HCT116 (cell line): ENCODE measurements at regions not wholly inside any gene's neighbourhood (a gene's known extent, or its start where the extent isn't known, plus 50 kb on each side); places are given as distances from the start of the nearest gene placed in this dataset.

Source experiments
- CEBPB ChIP-seq: IDR thresholded peaks from 2 replicates; pipeline ENCODE4 v1.6.1; 2012; ENCODE audit warnings: low read depth
- CTCF ChIP-seq, 3 experiments: fragments of 200-600 bp in 1 of 3; sonication (generic) in 1 of 3; IDR thresholded peaks in 2 of 3; conservative IDR thresholded peaks in 1 of 3; 2 replicates each; pipeline ENCODE4 v1.5.1; 2012 to 2017; ENCODE audit warnings: low read depth in 2 of 3, low read length in 2 of 3, antibody characterized with exemption in 1 of 3, borderline replicate concordance in 1 of 3, control low read depth in 1 of 3, mild to moderate bottlenecking in 1 of 3, mixed read lengths in 1 of 3, mixed run types in 1 of 3, moderate library complexity in 1 of 3; ENCODE audit not compliant: insufficient read depth in 1 of 3
- EZH2 ChIP-seq: fragments of 200-600 bp; sonication (generic); IDR thresholded peaks from 2 replicates; pipeline ENCODE4 v1.6.1; 2017; ENCODE audit warnings: antibody characterized with exemption, mixed run types
- POLR2AphosphoS5 ChIP-seq: IDR thresholded peaks from 2 replicates; pipeline ENCODE4 v1.6.1; 2011; ENCODE audit warnings: mild to moderate bottlenecking, low read depth, low read length, moderate library complexity

- TF ChIP-seq POLR2AphosphoS5, result no peak
- no peak for TF ChIP-seq EZH2
- TF ChIP-seq CTCF (IDR thresholded peaks at IDR 0.05 in 2 of 3, conservative IDR thresholded peaks at IDR 0.05 in 1 of 3; ENCODE audit: borderline replicate concordance in 1 of 3, insufficient read depth in 1 of 3, low read depth in 2 of 3, low read length in 2 of 3), result no peak
- no peak for TF ChIP-seq CEBPB
Observed at GRCh38 chr7:11910253-11910652, 78.3 kb upstream of the THSD7A start.
